HG03469 (cell line): ENCODE measurements at regions not wholly inside any gene's neighbourhood (a gene's known extent, or its start where the extent isn't known, plus 50 kb on each side); places are given as distances from the start of the nearest gene placed in this dataset.
A peak's percentile ranks its signal among the peaks of the same experiment; 100 is the strongest.

ENCODE experiments used
- ATAC-seq: cut with Tn5 transposase; IDR thresholded peaks from one replicate; pipeline ENCODE4 v1.9.1; 2021; ENCODE audit warnings: mild to moderate bottlenecking, moderate library complexity, moderate number of reproducible peaks; ENCODE audit not compliant: unreplicated experiment

GRCh38 chr21:35361988-35362387, 312.9 kb upstream of the RUNX1 start:
- no peak for ATAC-seq

GRCh38 chr21:35360870-35361570, 311.9 kb upstream of the RUNX1 start:
- ATAC-seq = no peak

DNA sequence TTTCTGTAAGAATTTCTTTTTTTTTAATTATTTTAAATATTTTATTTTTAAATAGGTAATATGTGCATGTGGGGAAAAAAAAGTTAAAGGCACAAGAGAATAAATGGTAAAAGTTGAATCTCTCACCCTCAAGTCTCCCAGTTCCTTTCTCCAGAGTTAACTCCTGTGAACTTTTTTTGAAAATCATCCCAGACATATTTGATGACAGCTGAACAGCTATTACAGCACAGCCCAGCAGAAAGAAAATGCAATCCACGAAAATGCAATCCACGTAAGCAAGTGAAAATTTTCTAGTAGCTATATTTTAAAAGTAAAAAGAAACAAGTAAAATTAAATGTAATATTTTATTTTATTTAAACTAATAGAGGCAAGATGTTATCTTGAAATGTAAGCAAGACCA, 310.0 kb upstream of the RUNX1 start:
- no peak for ATAC-seq

GRCh38 chr21:35358008-35358407, 308.9 kb upstream of the RUNX1 start:
- no peak for ATAC-seq

- ATAC-seq = no peak
Measured at GRCh38 chr21:35357041-35357780, 308.1 kb upstream of the RUNX1 start.

GRCh38 chr21:35354078-35354477, 305.0 kb upstream of the RUNX1 start:
- ATAC-seq = no peak

DNA sequence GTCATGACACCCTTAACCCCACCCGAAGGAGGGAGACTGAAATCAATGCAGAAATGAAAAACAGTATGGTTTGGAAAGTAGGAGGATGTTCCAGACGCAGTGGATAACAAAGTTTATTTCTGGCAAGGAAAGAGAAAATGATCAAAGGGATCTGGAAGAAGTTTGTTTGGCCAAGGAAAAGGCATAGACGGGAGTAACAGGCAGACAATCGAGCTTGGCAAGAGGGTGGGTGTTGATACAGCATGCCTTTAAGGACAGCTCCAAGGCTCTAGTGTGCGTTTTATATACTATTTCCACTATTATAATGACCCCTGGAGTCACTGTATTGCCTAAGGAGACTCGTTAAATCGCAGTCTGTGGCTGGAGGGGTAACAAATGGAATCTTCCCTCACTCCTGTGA, 303.7 kb upstream of the RUNX1 start:
- ATAC-seq = no peak

GRCh38 chr21:35352066-35352770, 303.1 kb upstream of the RUNX1 start:
- no peak for ATAC-seq

DNA sequence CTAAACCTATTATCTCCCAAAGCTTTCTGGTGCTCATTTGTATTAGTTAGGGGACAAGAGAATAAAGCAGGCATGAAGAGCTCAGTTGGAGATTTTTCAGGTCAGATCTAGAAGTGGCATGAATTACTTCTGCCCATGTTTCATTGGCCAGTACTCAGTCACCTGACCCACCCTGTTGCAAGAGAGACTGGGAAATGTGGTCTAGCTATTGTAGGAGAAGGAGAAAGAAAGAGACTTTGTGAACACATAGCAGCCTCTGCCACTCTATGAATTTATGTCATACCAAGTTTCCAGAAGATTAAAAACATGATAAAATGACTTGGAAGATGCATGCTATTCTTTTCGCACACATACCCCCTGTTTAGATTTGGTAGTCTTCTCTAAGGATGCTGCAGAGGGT, 302.3 kb upstream of the RUNX1 start:
- ATAC-seq = no peak

- ATAC-seq = no peak
Measured at GRCh38 chr21:35350965-35351364, 301.9 kb upstream of the RUNX1 start.

DNA sequence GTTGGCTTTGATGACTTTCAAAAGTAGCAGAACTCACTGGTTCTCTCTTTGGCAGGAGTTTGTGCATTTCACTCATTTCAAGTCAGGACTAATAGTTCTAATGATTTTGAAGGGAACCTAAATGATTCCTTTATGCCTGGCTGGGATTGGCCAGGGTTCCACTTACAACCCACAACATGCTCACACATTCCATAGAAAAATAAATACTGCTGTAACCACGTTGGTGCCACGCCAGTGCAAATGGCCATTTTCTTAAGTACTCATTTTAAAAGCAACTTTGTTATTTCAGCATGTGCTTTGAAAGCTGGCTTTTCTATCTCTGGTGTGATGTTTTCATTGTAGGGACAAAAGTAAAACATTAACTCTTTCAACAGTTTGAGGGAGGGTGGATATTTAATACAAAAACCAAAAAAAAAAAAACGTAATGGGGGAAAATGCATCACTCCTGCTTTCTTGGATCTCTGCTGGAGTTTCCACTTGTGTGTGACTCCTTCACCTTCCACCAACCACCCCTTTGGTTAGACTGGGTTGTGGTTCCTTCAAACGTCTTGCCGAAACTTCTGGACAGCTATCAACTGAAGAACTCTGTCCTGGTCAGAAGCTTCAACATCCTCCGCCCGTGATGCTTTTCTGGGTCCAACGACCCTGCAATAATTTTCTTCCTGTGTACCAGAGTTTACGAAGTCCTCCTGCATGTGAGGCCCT, 300.4 kb upstream of the RUNX1 start:
- ATAC-seq = no peak

- no peak for ATAC-seq
Measured at GRCh38 chr21:35348686-35349085, 299.6 kb upstream of the RUNX1 start.

DNA sequence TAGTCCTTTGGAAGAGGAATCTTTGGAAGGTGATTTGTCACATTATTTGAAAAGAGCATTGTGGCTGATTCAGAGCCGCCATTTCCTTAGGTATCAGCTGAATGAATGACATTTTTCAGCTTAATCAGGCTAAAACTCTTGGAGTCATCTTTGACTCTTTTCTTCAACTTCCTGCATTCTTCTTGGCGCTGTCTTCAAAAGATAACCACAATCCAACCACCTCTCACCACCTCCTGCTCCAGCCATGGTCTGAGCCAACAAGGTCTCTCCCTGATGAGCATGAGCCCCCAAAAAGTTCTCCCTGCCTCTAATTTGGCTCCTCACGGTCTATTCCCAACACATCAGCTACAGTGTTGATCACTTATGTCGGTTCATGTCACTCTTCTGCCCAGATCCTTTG, 297.6 kb upstream of the RUNX1 start:
- ATAC-seq = no peak

- no peak for ATAC-seq
Measured at GRCh38 chr21:35345954-35346353, 296.9 kb upstream of the RUNX1 start.

DNA sequence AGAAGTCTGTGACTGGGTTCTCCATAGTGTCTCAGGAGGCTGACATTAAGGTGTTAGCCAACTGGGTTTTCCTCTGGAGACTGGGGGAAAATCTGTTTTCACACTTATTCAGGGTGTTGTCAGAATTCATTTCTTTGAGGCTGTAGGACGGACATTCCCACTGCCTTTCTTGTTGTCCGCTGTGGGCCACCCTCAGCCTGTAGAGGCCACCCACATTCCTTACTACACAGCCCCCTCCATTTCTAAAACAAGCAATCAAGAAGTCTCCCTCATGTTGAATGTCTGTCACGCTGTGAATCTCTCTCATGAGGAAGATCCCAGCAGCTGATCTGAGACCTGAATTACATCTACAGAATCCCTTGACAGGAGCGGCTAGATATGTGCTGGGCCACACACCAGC, 295.5 kb upstream of the RUNX1 start:
- ATAC-seq = no peak

- ATAC-seq = no peak
Measured at GRCh38 chr21:35343046-35343819, 294.1 kb upstream of the RUNX1 start.

- ATAC-seq = peak; percentile 55
Measured at GRCh38 chr21:35342440-35342839, 293.3 kb upstream of the RUNX1 start.

DNA sequence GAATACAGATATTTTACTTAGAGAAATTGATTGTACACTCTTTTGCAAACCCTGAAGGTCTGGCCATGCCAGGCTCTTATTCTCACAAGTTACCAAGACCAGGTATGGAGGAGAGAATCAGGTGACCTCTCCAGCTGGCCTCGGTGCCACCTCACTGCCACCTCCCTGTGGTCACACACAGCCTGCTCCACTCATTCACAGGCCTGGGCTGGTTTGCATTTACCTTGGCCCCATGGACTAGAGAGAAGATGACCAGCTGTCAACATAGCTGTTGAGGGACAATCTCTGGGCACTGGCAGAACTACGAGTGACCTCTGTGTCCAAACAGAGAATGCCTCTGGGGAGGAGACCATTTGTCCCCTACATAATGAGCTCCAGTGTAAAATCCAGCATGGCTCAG, 291.2 kb upstream of the RUNX1 start:
- ATAC-seq = no peak

DNA sequence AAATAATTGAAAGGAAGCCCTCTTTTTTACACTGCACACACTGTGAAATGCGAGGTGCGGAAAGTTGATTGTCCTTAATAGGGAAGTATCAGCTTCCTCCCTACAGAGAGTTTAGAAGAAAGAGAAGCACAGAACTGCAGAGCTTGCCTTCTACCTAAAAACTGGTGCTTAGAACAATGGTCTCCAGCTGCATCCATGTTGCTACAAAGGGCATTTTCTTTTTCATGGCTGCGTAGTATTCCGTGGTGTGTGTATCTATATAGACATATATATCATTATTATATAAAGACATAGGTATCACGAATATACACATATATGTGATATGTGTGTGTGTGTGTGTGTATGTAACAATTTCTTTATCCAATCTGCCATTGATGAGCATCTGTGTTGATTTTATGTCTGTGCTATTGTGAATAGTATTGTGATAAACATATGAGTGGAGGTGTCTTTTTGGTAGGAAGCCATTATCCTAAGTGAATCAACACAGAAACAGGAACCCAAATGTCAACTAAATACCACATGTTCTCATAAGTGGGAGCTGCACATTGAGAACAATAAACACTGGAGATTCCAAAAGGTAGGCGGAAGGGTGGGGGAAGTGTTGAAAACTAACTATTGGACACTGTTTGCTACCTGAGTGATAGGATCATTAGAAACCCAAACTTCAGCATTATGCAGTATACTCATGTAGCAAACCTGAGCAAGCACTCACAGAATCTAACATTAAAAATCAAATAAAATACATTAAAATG, 290.0 kb upstream of the RUNX1 start:
- no peak for ATAC-seq

DNA sequence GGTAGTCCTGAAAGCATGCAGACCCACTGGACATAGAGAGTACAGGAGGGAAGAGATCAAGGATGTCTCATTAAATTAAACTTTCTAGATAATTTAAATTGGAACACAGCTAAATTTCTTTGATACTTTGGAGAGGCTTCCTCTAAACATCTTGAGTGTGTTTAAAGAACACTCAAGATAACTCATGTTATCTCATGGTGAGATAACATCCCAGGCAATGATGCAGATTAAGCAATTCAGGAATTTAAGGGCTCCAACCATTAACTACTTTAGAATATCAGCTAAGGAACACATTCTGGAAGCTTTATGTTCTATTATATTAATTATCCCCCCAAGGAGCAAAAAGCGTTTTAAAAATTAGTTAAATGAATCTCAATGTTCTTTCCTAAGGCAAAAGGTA, 289.2 kb upstream of the RUNX1 start:
- ATAC-seq = no peak
